ENCODE measurements at regions not wholly inside any gene's neighbourhood (a gene's known extent, or its start where the extent isn't known, plus 50 kb on each side); places are given as distances from the start of the nearest gene placed in this dataset.

- DNase-seq (ENCODE audit: low read depth), result peak; percentile 97
- H3K4me3 ChIP-seq (ENCODE audit: control insufficient read depth, low read depth, low read length), result no peak overlapping the region
- no peak for TF ChIP-seq CTCF (conservative IDR thresholded peaks at IDR 0.05; ENCODE audit: control insufficient read depth, insufficient read depth, low read depth, low read length)
Measured at GRCh38 chr14:101072945-101073597, 169.5 kb upstream of the RTL1 start.

GRCh38 chr14:101073598-101073965, 170.1 kb upstream of the RTL1 start:
- TF ChIP-seq CTCF (conservative IDR thresholded peaks at IDR 0.05; ENCODE audit: control insufficient read depth, insufficient read depth, low read depth, low read length), result no peak
- no peak overlapping the region for H3K4me3 ChIP-seq (ENCODE audit: control insufficient read depth, low read depth, low read length)
- DNase-seq (ENCODE audit: low read depth), result no peak

GRCh38 chr14:101074196-101075024, 170.9 kb upstream of the RTL1 start:
- no peak for DNase-seq (ENCODE audit: low read depth)
- no peak overlapping the region for H3K4me3 ChIP-seq (ENCODE audit: control insufficient read depth, low read depth, low read length)
- no peak for TF ChIP-seq CTCF (conservative IDR thresholded peaks at IDR 0.05; ENCODE audit: control insufficient read depth, insufficient read depth, low read depth, low read length)

- DNase-seq (ENCODE audit: low read depth), result no peak
- TF ChIP-seq CTCF (conservative IDR thresholded peaks at IDR 0.05; ENCODE audit: control insufficient read depth, insufficient read depth, low read depth, low read length), result no peak
- H3K4me3 ChIP-seq (ENCODE audit: control insufficient read depth, low read depth, low read length), result no peak overlapping the region
Measured at GRCh38 chr14:101075025-101075800, 171.7 kb upstream of the RTL1 start.

GRCh38 chr14:101075801-101076413, 172.4 kb upstream of the RTL1 start:
- no peak for TF ChIP-seq CTCF (conservative IDR thresholded peaks at IDR 0.05; ENCODE audit: control insufficient read depth, insufficient read depth, low read depth, low read length)

GRCh38 chr14:101076451-101077198, 173.1 kb upstream of the RTL1 start:
- no peak overlapping the region for H3K4me3 ChIP-seq (ENCODE audit: control insufficient read depth, low read depth, low read length)
- no peak for TF ChIP-seq CTCF (conservative IDR thresholded peaks at IDR 0.05; ENCODE audit: control insufficient read depth, insufficient read depth, low read depth, low read length)
- no peak for DNase-seq (ENCODE audit: low read depth)

More at GRCh38 chr14:101075801-101076413, 172.4 kb upstream of the RTL1 start:
- H3K4me3 ChIP-seq (ENCODE audit: control insufficient read depth, low read depth, low read length), result no peak overlapping the region
- no peak for DNase-seq (ENCODE audit: low read depth)
